ENCODE measurements at regions not wholly inside any gene's neighbourhood (a gene's known extent, or its start where the extent isn't known, plus 50 kb on each side); places are given as distances from the start of the nearest gene placed in this dataset.

- H3K4me1 Mint-ChIP-seq = no peaks in the 10 kb centered on the region
- CTCF ChIA-PET = no interaction called here
- no peak for DNase-seq
- no peak overlapping the region for H3K27ac ChIP-seq (ENCODE audit: low read depth, low read length)
- H3K27me3 ChIP-seq (ENCODE audit: insufficient read depth, low read length, poor library complexity, severe bottlenecking) = no peaks in the 10 kb centered on the region
- no peaks in the 10 kb centered on the region for H3K4me1 ChIP-seq (ENCODE audit: insufficient read depth, low read length)
- H3K36me3 Mint-ChIP-seq = no peaks in the 10 kb centered on the region
- no peak overlapping the region for H3K27ac Mint-ChIP-seq
- peaks cover 0 to 12% (median 7%) of the 10 kb centered on the region in 5 donors for H3K9me3 Mint-ChIP-seq
- POLR2A ChIA-PET = no interaction called here
- no peaks in the 10 kb centered on the region for H3K27me3 Mint-ChIP-seq
- H3K36me3 ChIP-seq (ENCODE audit: insufficient read depth, low read length) = no peaks in the 10 kb centered on the region
- H3K9me3 ChIP-seq (ENCODE audit: low read length) = no peaks in the 10 kb centered on the region
- no peak overlapping the region for H3K4me3 ChIP-seq (ENCODE audit: low read length)
- no peak overlapping the region for H3K4me3 Mint-ChIP-seq
These were observed 423.6 kb downstream of the HAO1 start for GRCh38 chr20:7516621-7517111.

- H3K27me3 Mint-ChIP-seq = peaks cover 0 to 2% of the 10 kb centered on the region in 2 donors
- no peak overlapping the region for H3K27ac Mint-ChIP-seq
- no peak for DNase-seq
- H3K27ac ChIP-seq (ENCODE audit: low read depth, low read length) = no peak overlapping the region
- H3K4me1 Mint-ChIP-seq = no peaks in the 10 kb centered on the region
- ChIA-PET POLR2A (no interaction called here), CTCF (no interaction called here)
- no peak overlapping the region for H3K4me3 Mint-ChIP-seq
- peaks cover 2 to 11% (median 5%) of the 10 kb centered on the region in 5 donors for H3K9me3 Mint-ChIP-seq
- no peaks in the 10 kb centered on the region for H3K9me3 ChIP-seq (ENCODE audit: low read length)
- no peaks in the 10 kb centered on the region for H3K36me3 Mint-ChIP-seq
- H3K4me3 ChIP-seq (ENCODE audit: low read length) = no peak overlapping the region
- no peaks in the 10 kb centered on the region for H3K27me3 ChIP-seq (ENCODE audit: insufficient read depth, low read length, poor library complexity, severe bottlenecking)
- H3K36me3 ChIP-seq (ENCODE audit: insufficient read depth, low read length) = no peaks in the 10 kb centered on the region
- no peaks in the 10 kb centered on the region for H3K4me1 ChIP-seq (ENCODE audit: insufficient read depth, low read length)
These were observed 419.9 kb downstream of the HAO1 start for GRCh38 chr20:7520361-7520760.

DNA sequence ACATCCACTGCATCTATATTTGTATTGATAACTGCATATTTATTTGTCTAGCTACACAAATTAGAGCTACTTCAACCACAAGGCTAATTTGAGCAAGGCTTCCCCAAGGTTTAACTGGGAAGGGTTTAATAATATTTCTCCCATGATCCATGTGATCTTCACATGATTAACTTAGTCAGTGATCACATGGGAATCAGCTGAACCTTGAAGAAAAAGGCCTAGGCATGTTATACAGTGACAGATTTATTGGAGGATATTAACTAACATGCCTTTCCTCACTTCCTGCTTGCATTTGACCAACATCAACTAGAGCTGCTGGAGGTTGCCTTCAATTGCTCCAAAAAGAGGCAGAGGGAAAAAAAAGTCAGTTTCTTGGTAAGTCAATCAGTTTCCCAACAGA is 417.0 kb downstream of the HAO1 start:
- Histone ChIP-seq H3K27me3 (ENCODE audit: insufficient read depth, low read length, poor library complexity, severe bottlenecking) (no peaks in the 10 kb centered on the region), H3K36me3 (ENCODE audit: insufficient read depth, low read length) (no peaks in the 10 kb centered on the region), H3K4me3 (ENCODE audit: low read length) (no peak overlapping the region), H3K4me1 (ENCODE audit: insufficient read depth, low read length) (no peaks in the 10 kb centered on the region), H3K27ac (ENCODE audit: low read depth, low read length) (no peak overlapping the region), H3K9me3 (ENCODE audit: low read length) (no peaks in the 10 kb centered on the region)
- DNase-seq = no peak
- CTCF ChIA-PET = no interaction called here
- H3K27ac Mint-ChIP-seq = no peak overlapping the region
- peaks cover 0 to 2% of the 10 kb centered on the region in 2 donors for H3K27me3 Mint-ChIP-seq
- H3K4me3 Mint-ChIP-seq = no peak overlapping the region
- no peaks in the 10 kb centered on the region for H3K4me1 Mint-ChIP-seq
- POLR2A ChIA-PET = no interaction called here
- peaks cover 5 to 18% (median 13%) of the 10 kb centered on the region in 5 donors for H3K9me3 Mint-ChIP-seq
- no peaks in the 10 kb centered on the region for H3K36me3 Mint-ChIP-seq

DNA sequence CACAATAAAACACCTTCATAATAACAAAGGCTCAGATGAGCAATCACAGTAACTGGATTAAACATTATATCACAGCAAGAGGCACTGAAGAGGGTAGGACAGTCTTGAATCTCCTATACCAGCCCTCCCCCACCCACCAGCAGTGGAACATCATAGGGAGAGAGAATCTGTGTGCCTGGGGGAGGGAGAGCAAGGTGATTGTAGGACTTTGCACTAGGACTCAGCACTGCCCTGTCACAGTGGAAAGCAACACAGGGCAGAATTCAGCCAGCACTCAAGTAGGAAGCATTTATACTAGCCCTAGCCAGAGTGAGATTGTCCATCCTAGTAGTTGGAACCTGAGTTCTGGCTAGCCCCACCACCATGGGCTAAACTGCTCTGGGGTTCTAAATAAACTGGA is 400.2 kb downstream of the HAO1 start:
- H3K9me3 Mint-ChIP-seq = peaks cover 7 to 34% (median 9%) of the 10 kb centered on the region in 5 donors
- H3K4me1 Mint-ChIP-seq = no peaks in the 10 kb centered on the region
- no peaks in the 10 kb centered on the region for H3K27me3 ChIP-seq (ENCODE audit: insufficient read depth, low read length, poor library complexity, severe bottlenecking)
- no peak overlapping the region for H3K4me3 ChIP-seq (ENCODE audit: low read length)
- no peaks in the 10 kb centered on the region for H3K9me3 ChIP-seq (ENCODE audit: low read length)
- ChIA-PET CTCF (no interaction called here), POLR2A (no interaction called here)
- H3K27ac Mint-ChIP-seq = no peak overlapping the region
- H3K36me3 ChIP-seq (ENCODE audit: insufficient read depth, low read length) = no peaks in the 10 kb centered on the region
- no peaks in the 10 kb centered on the region for H3K4me1 ChIP-seq (ENCODE audit: insufficient read depth, low read length)
- H3K27ac ChIP-seq (ENCODE audit: low read depth, low read length) = no peak overlapping the region
- no peak overlapping the region for H3K4me3 Mint-ChIP-seq
- no peak for DNase-seq
- H3K36me3 Mint-ChIP-seq = no peaks in the 10 kb centered on the region
- no peaks in the 10 kb centered on the region for H3K27me3 Mint-ChIP-seq

DNA sequence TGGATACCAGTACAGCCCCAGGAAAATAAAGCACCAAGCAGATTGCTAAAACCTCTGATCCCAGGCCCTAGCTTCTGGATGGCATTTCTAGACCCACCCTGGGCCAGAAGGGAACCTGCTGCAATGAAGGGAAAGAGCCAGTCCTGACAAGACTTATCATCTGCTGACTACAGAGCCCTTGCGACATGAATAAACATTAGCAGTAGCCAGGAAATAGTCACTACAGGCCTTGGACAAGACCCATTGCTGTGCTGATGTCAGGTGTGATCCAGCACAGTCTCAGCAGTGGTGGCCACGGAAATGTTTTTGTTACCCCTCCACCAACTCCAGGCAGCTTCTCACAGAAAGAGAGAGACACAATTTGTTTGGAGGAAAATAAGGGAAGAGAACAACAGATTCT is 399.3 kb downstream of the HAO1 start:
- no peak for DNase-seq
- H3K27ac ChIP-seq (ENCODE audit: low read depth, low read length) = no peak overlapping the region
- no peak overlapping the region for H3K4me3 ChIP-seq (ENCODE audit: low read length)
- H3K27ac Mint-ChIP-seq = no peak overlapping the region
- no peaks in the 10 kb centered on the region for H3K36me3 ChIP-seq (ENCODE audit: insufficient read depth, low read length)
- no peaks in the 10 kb centered on the region for H3K27me3 ChIP-seq (ENCODE audit: insufficient read depth, low read length, poor library complexity, severe bottlenecking)
- H3K4me1 ChIP-seq (ENCODE audit: insufficient read depth, low read length) = no peaks in the 10 kb centered on the region
- no peaks in the 10 kb centered on the region for H3K4me1 Mint-ChIP-seq
- no peaks in the 10 kb centered on the region for H3K36me3 Mint-ChIP-seq
- CTCF ChIA-PET = no interaction called here
- peaks cover 7 to 32% (median 9%) of the 10 kb centered on the region in 5 donors for H3K9me3 Mint-ChIP-seq
- H3K27me3 Mint-ChIP-seq = no peaks in the 10 kb centered on the region
- H3K4me3 Mint-ChIP-seq = no peak overlapping the region
- H3K9me3 ChIP-seq (ENCODE audit: low read length) = no peaks in the 10 kb centered on the region
- POLR2A ChIA-PET = no interaction called here

DNA sequence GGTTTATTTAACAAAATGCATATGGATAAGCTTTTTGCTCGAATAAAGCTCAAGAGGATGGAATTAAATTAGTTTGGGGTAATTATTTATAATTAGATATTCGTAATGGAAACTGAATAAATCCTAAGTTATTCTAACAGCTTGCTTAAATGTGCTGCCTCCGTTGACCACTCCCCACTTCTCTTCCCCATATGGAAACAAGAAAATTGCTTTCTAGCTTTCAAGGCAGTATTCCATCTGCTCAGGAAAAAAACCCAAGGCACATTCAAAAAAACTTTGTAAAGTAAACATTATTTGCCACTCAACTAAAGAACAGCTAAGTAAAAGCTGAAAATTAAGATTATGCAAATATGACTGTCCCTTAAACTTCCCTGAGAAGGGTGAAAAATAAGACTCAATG is 369.2 kb downstream of the HAO1 start:
- Histone ChIP-seq H3K27me3 (ENCODE audit: insufficient read depth, low read length, poor library complexity, severe bottlenecking) (no peaks in the 10 kb centered on the region), H3K27ac (ENCODE audit: low read depth, low read length) (no peak overlapping the region), H3K4me3 (ENCODE audit: low read length) (no peak overlapping the region), H3K9me3 (ENCODE audit: low read length) (no peaks in the 10 kb centered on the region), H3K36me3 (ENCODE audit: insufficient read depth, low read length) (no peaks in the 10 kb centered on the region), H3K4me1 (ENCODE audit: insufficient read depth, low read length) (no peaks in the 10 kb centered on the region)
- ChIA-PET POLR2A (no interaction called here), CTCF (no interaction called here)
- H3K27ac Mint-ChIP-seq = no peak overlapping the region
- no peaks in the 10 kb centered on the region for H3K4me1 Mint-ChIP-seq
- H3K9me3 Mint-ChIP-seq = peaks cover 3 to 31% (median 7%) of the 10 kb centered on the region in 5 donors
- no peak overlapping the region for H3K4me3 Mint-ChIP-seq
- no peaks in the 10 kb centered on the region for H3K36me3 Mint-ChIP-seq
- DNase-seq = no peak
- H3K27me3 Mint-ChIP-seq = no peaks in the 10 kb centered on the region

DNA sequence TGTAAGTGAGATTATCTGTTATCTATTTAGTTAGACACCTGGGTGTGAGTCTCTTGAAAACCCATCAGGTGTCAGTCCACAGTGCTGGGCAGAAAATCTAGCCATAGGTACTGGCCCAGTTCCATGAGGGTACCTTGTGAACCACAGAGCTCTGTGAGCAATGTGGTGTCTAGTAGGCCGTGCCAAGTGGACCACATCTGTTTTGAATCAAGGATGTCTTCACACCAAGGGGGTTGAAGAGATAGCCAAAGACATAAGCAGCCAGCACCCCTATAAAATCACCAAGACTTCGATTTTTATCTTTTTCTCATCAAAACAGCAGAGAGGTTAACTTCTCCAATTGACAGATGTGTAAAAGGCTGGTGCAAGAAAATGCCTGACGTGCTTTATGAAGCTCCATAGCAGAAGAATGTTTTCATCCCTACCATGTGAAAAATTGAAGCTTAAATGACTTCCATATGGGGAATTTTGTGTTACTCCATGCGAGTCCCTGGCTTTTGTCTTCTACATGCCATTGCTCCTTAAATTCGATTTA is 368.7 kb downstream of the HAO1 start:
- DNase-seq = no peak
- Histone ChIP-seq H3K27ac (ENCODE audit: low read depth, low read length) (no peak overlapping the region), H3K4me3 (ENCODE audit: low read length) (no peak overlapping the region), H3K27me3 (ENCODE audit: insufficient read depth, low read length, poor library complexity, severe bottlenecking) (no peaks in the 10 kb centered on the region), H3K36me3 (ENCODE audit: insufficient read depth, low read length) (no peaks in the 10 kb centered on the region), H3K9me3 (ENCODE audit: low read length) (no peaks in the 10 kb centered on the region), H3K4me1 (ENCODE audit: insufficient read depth, low read length) (no peaks in the 10 kb centered on the region)
- no peak overlapping the region for H3K4me3 Mint-ChIP-seq
- H3K36me3 Mint-ChIP-seq = no peaks in the 10 kb centered on the region
- POLR2A ChIA-PET = no interaction called here
- H3K27me3 Mint-ChIP-seq = no peaks in the 10 kb centered on the region
- H3K9me3 Mint-ChIP-seq = peaks cover 3 to 30% (median 6%) of the 10 kb centered on the region in 5 donors
- CTCF ChIA-PET = no interaction called here
- no peak overlapping the region for H3K27ac Mint-ChIP-seq
- H3K4me1 Mint-ChIP-seq = no peaks in the 10 kb centered on the region

GRCh38 chr20:7579888-7580287 is 360.4 kb downstream of the HAO1 start:
- H3K4me1 ChIP-seq (ENCODE audit: insufficient read depth, low read length) = no peaks in the 10 kb centered on the region
- H3K9me3 ChIP-seq (ENCODE audit: low read length) = no peaks in the 10 kb centered on the region
- no peak overlapping the region for H3K4me3 Mint-ChIP-seq
- no peak overlapping the region for H3K4me3 ChIP-seq (ENCODE audit: low read length)
- H3K36me3 ChIP-seq (ENCODE audit: insufficient read depth, low read length) = no peaks in the 10 kb centered on the region
- ChIA-PET POLR2A (no interaction called here), CTCF (no interaction called here)
- no peaks in the 10 kb centered on the region for H3K27me3 ChIP-seq (ENCODE audit: insufficient read depth, low read length, poor library complexity, severe bottlenecking)
- H3K27ac ChIP-seq (ENCODE audit: low read depth, low read length) = no peak overlapping the region
- H3K27ac Mint-ChIP-seq = no peak overlapping the region
- no peaks in the 10 kb centered on the region for H3K36me3 Mint-ChIP-seq
- DNase-seq = no peak
- H3K4me1 Mint-ChIP-seq = no peaks in the 10 kb centered on the region
- H3K9me3 Mint-ChIP-seq = peaks cover 0 to 13% (median 5%) of the 10 kb centered on the region in 5 donors
- no peaks in the 10 kb centered on the region for H3K27me3 Mint-ChIP-seq
